Esophagus muscularis mucosa (tissue), 4 donors: ENCODE measurements at regions not wholly inside any gene's neighbourhood (a gene's known extent, or its start where the extent isn't known, plus 50 kb on each side); places are given as distances from the start of the nearest gene placed in this dataset.

Source experiments
- DNase-seq: peaks from one replicate; pipeline ENCODE4 v3.0.0-alpha.2; 2017; ENCODE audit errors: extremely low spot score
- H3K27ac ChIP-seq, 4 donors: fragments of 200-600 bp; sonication (generic); replicated peaks in 1 of 4; 1 replicate in 3 of 4; 2 replicates in 1 of 4; pipeline ENCODE4 v1.5.1; 2016 to 2019; ENCODE audit warnings: mild to moderate bottlenecking in 1 of 4
- H3K27me3 ChIP-seq, 4 donors: fragments of 200-600 bp; sonication (generic); one replicate each; pipeline versions ENCODE4 v1.5.1 to v1.6.0; 2016 to 2019
- H3K36me3 ChIP-seq, 4 donors: fragments of 200-600 bp; sonication (generic); one replicate each; pipeline ENCODE4 v1.5.1; 2016 to 2019
- H3K4me1 ChIP-seq, 4 donors: fragments of 200-600 bp; sonication (generic); one replicate each; pipeline ENCODE4 v1.5.1; 2016 to 2019
- H3K4me3 ChIP-seq, 4 donors: fragments of 200-600 bp; sonication (generic); 1 replicate in 2 of 4; 2 replicates in 2 of 4; pipeline ENCODE4 v1.5.1; 2016 to 2019; ENCODE audit warnings: mild to moderate bottlenecking in 4 of 4, moderate library complexity in 1 of 4
- H3K9me3 ChIP-seq, 4 donors: fragments of 200-600 bp; sonication (generic); 1 replicate in 3 of 4; 2 replicates in 1 of 4; pipeline ENCODE4 v1.5.1; 2016 to 2019
- CTCF ChIP-seq, 3 experiments: fragments of 200-600 bp in 2 of 3; fragments of 450-650 bp in 1 of 3; sonication (generic) in 2 of 3; IDR thresholded peaks; one replicate each; pipeline ENCODE4 v1.5.1; 2017 to 2019; ENCODE audit warnings: antibody characterized with exemption in 3 of 3, mild to moderate bottlenecking in 2 of 3, moderate library complexity in 1 of 3
- EP300 ChIP-seq: sonication (generic); formaldehyde crosslinking; IDR thresholded peaks from one replicate; pipeline ENCODE4 v1.6.1; 2017; ENCODE audit warnings: antibody characterized with exemption
- POLR2A ChIP-seq: fragments of 450-650 bp; IDR thresholded peaks from one replicate; pipeline ENCODE4 v1.6.1; 2017; ENCODE audit warnings: antibody characterized with exemption, moderate library complexity, mild to moderate bottlenecking, low read depth
- POLR2AphosphoS5 ChIP-seq, 2 donors: sonication (generic); formaldehyde crosslinking; IDR thresholded peaks; one replicate each; pipeline ENCODE4 v1.6.1; 2017; ENCODE audit warnings: antibody characterized with exemption in 2 of 2
- WGBS: methylation state at CpG from one replicate; pipeline ENCODE4 v1.1.5; 2018; 5-methylcytosine and 5-hydroxymethylcytosine counted together
- intact Hi-C: fragments of 100-400 bp; cut with DNase I; formaldehyde crosslinking; loops from one replicate; pipeline ENCODE4 v1.15.1; 2023

- TF ChIP-seq POLR2A (no peak), EP300 (no peak), CTCF (IDR thresholded peaks at IDR 0.05) (no peak), POLR2AphosphoS5 (IDR thresholded peaks at IDR 0.05) (no peak)
- Histone ChIP-seq H3K4me3 (no peak overlapping the region), H3K9me3 (no peaks in the 10 kb centered on the region), H3K27me3 (no peaks in the 10 kb centered on the region), H3K4me1 (no peaks in the 10 kb centered on the region), H3K27ac (no peak overlapping the region), H3K36me3 (no peaks in the 10 kb centered on the region)
- WGBS, result 84% methylated on average over 2 of the region's 2 CpGs
- no peak for DNase-seq
- intact Hi-C loops, result no loop called here
Measured at GRCh38 chr12:89846473-89847055, 137.9 kb upstream of the ATP2B1 start.

GRCh38 chr12:89845767-89846166, 137.1 kb upstream of the ATP2B1 start:
- no peak overlapping the region for H3K27ac ChIP-seq
- 86% methylated on average over 1 of the region's 1 CpG for WGBS
- H3K27me3 ChIP-seq, result no peaks in the 10 kb centered on the region
- no peak overlapping the region for H3K4me3 ChIP-seq
- intact Hi-C loops, result no loop called here
- H3K9me3 ChIP-seq, result no peaks in the 10 kb centered on the region
- DNase-seq, result no peak
- no peaks in the 10 kb centered on the region for H3K36me3 ChIP-seq
- TF ChIP-seq CTCF (IDR thresholded peaks at IDR 0.05) (no peak), POLR2AphosphoS5 (IDR thresholded peaks at IDR 0.05) (no peak), EP300 (no peak), POLR2A (no peak)
- H3K4me1 ChIP-seq, result no peaks in the 10 kb centered on the region

GRCh38 chr12:89845366-89845765, 136.7 kb upstream of the ATP2B1 start:
- no peak overlapping the region for H3K4me3 ChIP-seq
- no peak overlapping the region for H3K27ac ChIP-seq
- H3K36me3 ChIP-seq, result no peaks in the 10 kb centered on the region
- no peaks in the 10 kb centered on the region for H3K27me3 ChIP-seq
- WGBS, result 92% methylated on average over 3 of the region's 3 CpGs
- no peak for TF ChIP-seq CTCF (IDR thresholded peaks at IDR 0.05)
- TF ChIP-seq EP300, result no peak
- no peak for TF ChIP-seq POLR2A
- no peak for DNase-seq
- no peaks in the 10 kb centered on the region for H3K4me1 ChIP-seq
- H3K9me3 ChIP-seq, result no peaks in the 10 kb centered on the region
- intact Hi-C loops, result no loop called here

GRCh38 chr12:89844539-89844938, 135.9 kb upstream of the ATP2B1 start:
- Histone ChIP-seq H3K36me3 (no peaks in the 10 kb centered on the region), H3K4me3 (no peak overlapping the region), H3K27me3 (no peaks in the 10 kb centered on the region), H3K27ac (no peak overlapping the region), H3K9me3 (no peaks in the 10 kb centered on the region), H3K4me1 (no peaks in the 10 kb centered on the region)
- no peak for DNase-seq
- intact Hi-C loops, result no loop called here
- WGBS, result 96% methylated on average over 1 of the region's 1 CpG
- TF ChIP-seq EP300, result no peak
- no peak for TF ChIP-seq POLR2AphosphoS5 (IDR thresholded peaks at IDR 0.05)
- TF ChIP-seq CTCF (IDR thresholded peaks at IDR 0.05), result no peak
- TF ChIP-seq POLR2A, result no peak

GRCh38 chr12:89840162-89840922, 131.7 kb upstream of the ATP2B1 start:
- no peak overlapping the region for H3K27ac ChIP-seq
- WGBS, result 71% methylated on average over 4 of the region's 4 CpGs
- H3K4me3 ChIP-seq, result no peak overlapping the region
- TF ChIP-seq CTCF (IDR thresholded peaks at IDR 0.05) (no peak), POLR2A (no peak), POLR2AphosphoS5 (IDR thresholded peaks at IDR 0.05) (no peak), EP300 (no peak)
- H3K9me3 ChIP-seq, result no peaks in the 10 kb centered on the region
- no peaks in the 10 kb centered on the region for H3K4me1 ChIP-seq
- no peak for DNase-seq
- intact Hi-C loops, result no loop called here
- H3K36me3 ChIP-seq, result no peaks in the 10 kb centered on the region
- H3K27me3 ChIP-seq, result no peaks in the 10 kb centered on the region
